ENCODE measurements at regions not wholly inside any gene's neighbourhood (a gene's known extent, or its start where the extent isn't known, plus 50 kb on each side); places are given as distances from the start of the nearest gene placed in this dataset.

GRCh38 chr1:229002451-229002960, 267.2 kb downstream of the RHOU start:
- ChIA-PET CTCF (no interaction called here), POLR2A (no interaction called here)
- no peak for DNase-seq (ENCODE audit: extremely low spot score)
- TF ChIP-seq CTCF (IDR thresholded peaks at IDR 0.05; ENCODE audit: control extremely low read depth, extremely low read depth, low read depth, missing control alignments) = no peak

- no peak for TF ChIP-seq CTCF (IDR thresholded peaks at IDR 0.05; ENCODE audit: control extremely low read depth, extremely low read depth, low read depth, missing control alignments)
- ChIA-PET POLR2A (no interaction called here), CTCF (no interaction called here)
- DNase-seq (ENCODE audit: extremely low spot score) = no peak
These were observed 267.5 kb upstream of the RAB4A start for GRCh38 chr1:229003233-229004031.

- no peak for DNase-seq (ENCODE audit: extremely low spot score)
- ChIA-PET CTCF (no interaction called here), POLR2A (no interaction called here)
- TF ChIP-seq CTCF (IDR thresholded peaks at IDR 0.05; ENCODE audit: control extremely low read depth, extremely low read depth, low read depth, missing control alignments) = no peak
These were observed 266.7 kb upstream of the RAB4A start for GRCh38 chr1:229004066-229004833.

- DNase-seq (ENCODE audit: extremely low spot score) = no peak
- TF ChIP-seq CTCF (IDR thresholded peaks at IDR 0.05; ENCODE audit: control extremely low read depth, extremely low read depth, low read depth, missing control alignments) = no peak
- POLR2A ChIA-PET = no interaction called here
- CTCF ChIA-PET = interaction anchor here (1.9 kb wide), 1 partner anchor 21 kb away, joined by 5 read pairs; no protein-coding TSS in a partner anchor
These were observed 265.8 kb upstream of the RAB4A start for GRCh38 chr1:229005097-229005496.

GRCh38 chr1:229005556-229005955, 265.4 kb upstream of the RAB4A start:
- no peak for DNase-seq (ENCODE audit: extremely low spot score)
- TF ChIP-seq CTCF (IDR thresholded peaks at IDR 0.05; ENCODE audit: control extremely low read depth, extremely low read depth, low read depth, missing control alignments) = no peak
- ChIA-PET POLR2A (no interaction called here), CTCF (interaction anchor here (1.9 kb wide), 1 partner anchor 22 kb away, joined by 5 read pairs; no protein-coding TSS in a partner anchor)

- ChIA-PET CTCF (interaction anchor here (1.9 kb wide), 1 partner anchor 22 kb away, joined by 5 read pairs; no protein-coding TSS in a partner anchor), POLR2A (no interaction called here)
- no peak for TF ChIP-seq CTCF (IDR thresholded peaks at IDR 0.05; ENCODE audit: control extremely low read depth, extremely low read depth, low read depth, missing control alignments)
- no peak for DNase-seq (ENCODE audit: extremely low spot score)
These were observed 264.6 kb upstream of the RAB4A start for GRCh38 chr1:229006121-229006870.
